Smooth muscle cell (in vitro differentiated cells): ENCODE measurements at regions not wholly inside any gene's neighbourhood (a gene's known extent, or its start where the extent isn't known, plus 50 kb on each side); places are given as distances from the start of the nearest gene placed in this dataset.

ENCODE experiments used
- DNase-seq: peaks from one replicate; lab custom pipeline; 2025; ENCODE audit not compliant: unreplicated experiment; lab: John Stamatoyannopoulos, UW
- H2AFZ ChIP-seq: fragments of 200-600 bp; sonication (generic); 2 replicates; pipeline ENCODE4 v1.6.0; 2016; ENCODE audit warnings: antibody characterized with exemption, low read depth, mild to moderate bottlenecking
- H3F3A ChIP-seq: fragments of 200-600 bp; sonication (generic); 2 replicates; pipeline ENCODE4 v1.6.0; 2017; ENCODE audit warnings: antibody characterized with exemption, low read depth
- H3K27ac ChIP-seq: fragments of 200-600 bp; sonication (generic); 2 replicates; pipeline ENCODE4 v1.5.1; 2016; ENCODE audit warnings: low read depth, mild to moderate bottlenecking
- H3K27me3 ChIP-seq: fragments of 200-600 bp; sonication (generic); 2 replicates; pipeline ENCODE4 v1.6.1; 2016; ENCODE audit warnings: low read depth, mild to moderate bottlenecking
- H3K36me3 ChIP-seq: fragments of 200-600 bp; sonication (generic); 2 replicates; pipeline ENCODE4 v1.5.1; 2016; ENCODE audit warnings: low read depth
- H3K4me1 ChIP-seq: fragments of 200-600 bp; sonication (generic); 2 replicates; pipeline ENCODE4 v1.5.1; 2016; ENCODE audit warnings: low read depth
- H3K4me2 ChIP-seq: fragments of 200-600 bp; sonication (generic); 2 replicates; pipeline ENCODE4 v1.6.0; 2016; ENCODE audit warnings: mild to moderate bottlenecking
- H3K4me3 ChIP-seq: fragments of 200-600 bp; sonication (generic); 2 replicates; pipeline ENCODE4 v1.5.1; 2016; ENCODE audit warnings: mild to moderate bottlenecking
- H3K79me2 ChIP-seq: fragments of 200-600 bp; sonication (generic); 2 replicates; pipeline ENCODE4 v1.6.0; 2016; ENCODE audit warnings: low read depth, mild to moderate bottlenecking
- H3K9ac ChIP-seq: fragments of 200-600 bp; sonication (generic); 2 replicates; pipeline ENCODE4 v1.6.0; 2016; ENCODE audit warnings: low read depth
- H3K9me3 ChIP-seq: fragments of 200-600 bp; sonication (generic); replicated peaks from 2 replicates; pipeline ENCODE4 v1.5.1; 2016; ENCODE audit warnings: low read depth
- H4K20me1 ChIP-seq: fragments of 200-600 bp; sonication (generic); 2 replicates; pipeline ENCODE4 v1.6.0; 2016; ENCODE audit warnings: low read depth
- CTCF ChIP-seq: fragments of 200-600 bp; sonication (generic); IDR thresholded peaks from 2 replicates; pipeline ENCODE4 v1.5.1; 2017; ENCODE audit warnings: borderline replicate concordance, mild to moderate bottlenecking, antibody characterized with exemption; ENCODE audit not compliant: insufficient read depth, poor library complexity, severe bottlenecking
- WGBS: methylation state at CpG from one replicate; pipeline ENCODE4 v1.1.7; 2016; ENCODE audit warnings: low lambda C conversion rate; 5-methylcytosine and 5-hydroxymethylcytosine counted together

GRCh38 chr2:4340536-4340935, 637.2 kb downstream of the DCDC2C start:
- H3K27ac ChIP-seq: peak overlapping the region; percentile 36
- no peak for TF ChIP-seq CTCF
- no peaks in the 10 kb centered on the region for H3K4me1 ChIP-seq
- no peaks in the 10 kb centered on the region for H3F3A ChIP-seq
- WGBS: 44% methylated on average over 1 of the region's 1 CpG
- no peaks in the 10 kb centered on the region for H3K79me2 ChIP-seq
- no peak overlapping the region for H3K9ac ChIP-seq
- H3K36me3 ChIP-seq: no peaks in the 10 kb centered on the region
- no peak overlapping the region for H3K4me2 ChIP-seq
- H2AFZ ChIP-seq: no peak overlapping the region
- no peaks in the 10 kb centered on the region for H3K9me3 ChIP-seq
- DNase-seq: no peak
- no peaks in the 10 kb centered on the region for H4K20me1 ChIP-seq
- no peak overlapping the region for H3K4me3 ChIP-seq
- no peaks in the 10 kb centered on the region for H3K27me3 ChIP-seq

GRCh38 chr2:4346628-4347027, 643.3 kb downstream of the DCDC2C start:
- Histone ChIP-seq H3K27ac (no peak overlapping the region), H3K36me3 (no peaks in the 10 kb centered on the region), H3K9ac (no peak overlapping the region), H3K4me2 (no peak overlapping the region), H2AFZ (no peak overlapping the region), H3K79me2 (no peaks in the 10 kb centered on the region), H3K27me3 (no peaks in the 10 kb centered on the region), H3K9me3 (no peaks in the 10 kb centered on the region), H3K4me3 (no peak overlapping the region), H3K4me1 (no peaks in the 10 kb centered on the region), H4K20me1 (no peaks in the 10 kb centered on the region), H3F3A (no peaks in the 10 kb centered on the region)
- 65% methylated on average over 1 of the region's 1 CpG for WGBS
- no peak for DNase-seq
- no peak for TF ChIP-seq CTCF

- Histone ChIP-seq H4K20me1 (no peaks in the 10 kb centered on the region), H3K9ac (no peak overlapping the region), H3K79me2 (no peaks in the 10 kb centered on the region), H3K27ac (no peak overlapping the region), H3K27me3 (no peaks in the 10 kb centered on the region), H3K4me2 (no peak overlapping the region), H3K4me1 (no peaks in the 10 kb centered on the region), H3K9me3 (no peaks in the 10 kb centered on the region), H2AFZ (no peak overlapping the region), H3K36me3 (no peaks in the 10 kb centered on the region), H3K4me3 (no peak overlapping the region), H3F3A (no peaks in the 10 kb centered on the region)
- TF ChIP-seq CTCF: no peak
- DNase-seq: no peak
- 91% methylated on average over 4 of the region's 4 CpGs for WGBS
Observed at GRCh38 chr2:4353668-4354067, 650.3 kb downstream of the DCDC2C start.

- Histone ChIP-seq H2AFZ (no peak overlapping the region), H3K4me3 (no peak overlapping the region)
Observed at GRCh38 chr2:4354164-4354563, 650.8 kb downstream of the DCDC2C start.

More at GRCh38 chr2:4354164-4354563, 650.8 kb downstream of the DCDC2C start:
- no peaks in the 10 kb centered on the region for H3K4me1 ChIP-seq
- no peak overlapping the region for H3K9ac ChIP-seq
- DNase-seq: no peak
- TF ChIP-seq CTCF: no peak
- no peaks in the 10 kb centered on the region for H3K36me3 ChIP-seq
- H4K20me1 ChIP-seq: no peaks in the 10 kb centered on the region
- no peak overlapping the region for H3K4me2 ChIP-seq
- no peak overlapping the region for H3K27ac ChIP-seq
- no peaks in the 10 kb centered on the region for H3K79me2 ChIP-seq
- 59% methylated on average over 1 of the region's 1 CpG for WGBS
- H3F3A ChIP-seq: no peaks in the 10 kb centered on the region
- H3K27me3 ChIP-seq: no peaks in the 10 kb centered on the region
- H3K9me3 ChIP-seq: no peaks in the 10 kb centered on the region
